H9 (cell line): ENCODE measurements at regions not wholly inside any gene's neighbourhood (a gene's known extent, or its start where the extent isn't known, plus 50 kb on each side); places are given as distances from the start of the nearest gene placed in this dataset.

Experiments used
- DNase-seq: peaks from one replicate; pipeline ENCODE4 v3.0.0-alpha.2; 2017
- H2AFZ ChIP-seq: one replicate; pipeline ENCODE4 v1.6.1; 2013; ENCODE audit warnings: mild to moderate bottlenecking, low read length, control low read depth, moderate library complexity
- H2AK5ac ChIP-seq: 2 replicates; pipeline ENCODE4 v1.6.1; 2013; ENCODE audit warnings: low read length, control low read depth, mixed read lengths; ENCODE audit not compliant: insufficient read length
- H2BK120ac ChIP-seq: one replicate; pipeline ENCODE4 v1.6.1; 2013; ENCODE audit warnings: low read depth, mild to moderate bottlenecking, low read length, control low read depth, inconsistent platforms; ENCODE audit not compliant: poor library complexity, severe bottlenecking
- H2BK12ac ChIP-seq: 2 replicates; pipeline ENCODE4 v1.6.1; 2013; ENCODE audit warnings: low read length, control low read depth, mixed read lengths, low read depth; ENCODE audit not compliant: insufficient read length
- H2BK15ac ChIP-seq: 2 replicates; pipeline ENCODE4 v1.6.1; 2013; ENCODE audit warnings: low read depth, low read length, control low read depth
- H2BK20ac ChIP-seq: one replicate; pipeline ENCODE4 v1.6.1; 2013; ENCODE audit warnings: low read depth, mild to moderate bottlenecking, low read length, control low read depth, inconsistent platforms; ENCODE audit not compliant: poor library complexity, severe bottlenecking
- H2BK5ac ChIP-seq: 2 replicates; pipeline ENCODE4 v1.6.1; 2013; ENCODE audit warnings: low read length, control low read depth, mixed read lengths; ENCODE audit not compliant: insufficient read length
- H3K14ac ChIP-seq: 2 replicates; pipeline ENCODE4 v1.6.1; 2013; ENCODE audit warnings: low read length, control low read depth; ENCODE audit not compliant: insufficient read depth
- H3K18ac ChIP-seq: 2 replicates; pipeline ENCODE4 v1.6.1; 2013; ENCODE audit warnings: low read depth, mild to moderate bottlenecking, mixed read lengths, low read length, control low read depth; ENCODE audit not compliant: insufficient read length
- H3K23ac ChIP-seq: 2 replicates; pipeline ENCODE4 v1.6.1; 2013; ENCODE audit warnings: low read length, control low read depth, mixed read lengths, low read depth; ENCODE audit not compliant: insufficient read length
- H3K23me2 ChIP-seq: 2 replicates; pipeline ENCODE4 v1.6.1; 2013; ENCODE audit warnings: low read depth, mild to moderate bottlenecking, mixed read lengths, low read length, control low read depth; ENCODE audit not compliant: insufficient read length, poor library complexity, severe bottlenecking
- H3K27ac ChIP-seq: 2 replicates; pipeline ENCODE4 v1.5.1; 2013; ENCODE audit warnings: low read length, control low read depth, mixed read lengths, low read depth; ENCODE audit not compliant: insufficient read length
- H3K27me3 ChIP-seq: 2 replicates; pipeline ENCODE4 v1.6.1; 2013; ENCODE audit warnings: low read length, control low read depth, inconsistent platforms; ENCODE audit not compliant: insufficient read depth
- H3K4ac ChIP-seq: 2 replicates; pipeline ENCODE4 v1.6.1; 2013; ENCODE audit warnings: low read depth, mild to moderate bottlenecking, control low read depth, inconsistent platforms, low read length, moderate library complexity
- H3K4me1 ChIP-seq: 2 replicates; pipeline ENCODE4 v1.6.1; 2013; ENCODE audit warnings: low read length, control low read depth, inconsistent platforms; ENCODE audit not compliant: insufficient read depth
- H3K4me2 ChIP-seq: 2 replicates; pipeline ENCODE4 v1.6.1; 2013; ENCODE audit warnings: low read length, control low read depth, mixed read lengths; ENCODE audit not compliant: insufficient read length, insufficient read depth
- H3K56ac ChIP-seq: 2 replicates; pipeline ENCODE4 v1.6.1; 2013; ENCODE audit warnings: low read depth, mild to moderate bottlenecking, mixed read lengths, low read length, control low read depth; ENCODE audit not compliant: insufficient read length
- H3K79me1 ChIP-seq: 2 replicates; pipeline ENCODE4 v1.6.1; 2013; ENCODE audit warnings: low read depth, mild to moderate bottlenecking, moderate library complexity, low read length, control low read depth, inconsistent platforms; ENCODE audit not compliant: insufficient read depth, poor library complexity, severe bottlenecking
- H3K79me2 ChIP-seq: 2 replicates; pipeline ENCODE4 v1.6.1; 2013; ENCODE audit warnings: low read length, control low read depth, inconsistent platforms; ENCODE audit not compliant: insufficient read depth
- H3K9ac ChIP-seq: 2 replicates; pipeline ENCODE4 v1.6.1; 2013; ENCODE audit warnings: low read length, control low read depth, mixed read lengths; ENCODE audit not compliant: insufficient read length; ENCODE audit errors: extremely low read depth
- H3K9me3 ChIP-seq: one replicate; pipeline ENCODE4 v1.6.1; 2013; ENCODE audit warnings: low read depth, low read length, inconsistent platforms; ENCODE audit not compliant: control insufficient read depth
- H3T11ph ChIP-seq: one replicate; pipeline ENCODE4 v1.6.1; 2013; ENCODE audit warnings: mild to moderate bottlenecking, low read length, control low read depth, inconsistent platforms
- H4K20me1 ChIP-seq: one replicate; pipeline ENCODE4 v1.6.1; 2013; ENCODE audit not compliant: control insufficient read depth, insufficient read length, insufficient read depth
- H4K5ac ChIP-seq: 2 replicates; pipeline ENCODE4 v1.6.1; 2013; ENCODE audit warnings: low read depth, mild to moderate bottlenecking, mixed read lengths, low read length, control low read depth; ENCODE audit not compliant: insufficient read length
- H4K8ac ChIP-seq: replicated peaks from 2 replicates; pipeline ENCODE4 v1.6.1; 2013; ENCODE audit warnings: low read length, control low read depth, mixed read lengths, low read depth; ENCODE audit not compliant: insufficient read length
- H4K91ac ChIP-seq: 2 replicates; pipeline ENCODE4 v1.6.1; 2013; ENCODE audit warnings: low read depth, mild to moderate bottlenecking, moderate library complexity, mixed read lengths, low read length, control low read depth; ENCODE audit not compliant: insufficient read length
- H3K27ac Mint-ChIP-seq, 3 experiments: 2 replicates in 2 of 3; 3 replicates in 1 of 3; pipeline ENCODE4 v1.8.0; 2020 to 2021; ENCODE audit warnings: mixed read lengths in 3 of 3, mild to moderate bottlenecking in 1 of 3, moderate library complexity in 1 of 3
- H3K27me3 Mint-ChIP-seq: 2 replicates; pipeline ENCODE4 v1.8.0; 2021; ENCODE audit warnings: low read depth, mild to moderate bottlenecking, moderate library complexity, mixed read lengths
- H3K36me3 Mint-ChIP-seq, 3 experiments: 2 replicates in 2 of 3; 3 replicates in 1 of 3; pipeline ENCODE4 v1.8.0; 2020 to 2021; ENCODE audit warnings: low read depth in 3 of 3, mixed read lengths in 3 of 3; ENCODE audit not compliant: insufficient read depth in 1 of 3
- H3K4me1 Mint-ChIP-seq, 2 experiments: 2 replicates each; pipeline ENCODE4 v1.8.0; 2020; ENCODE audit warnings: mixed read lengths in 2 of 2
- H3K4me3 Mint-ChIP-seq, 2 experiments: 2 replicates in 1 of 2; 3 replicates in 1 of 2; pipeline ENCODE4 v1.8.0; 2020 to 2021; ENCODE audit warnings: mild to moderate bottlenecking in 2 of 2, mixed read lengths in 2 of 2, moderate library complexity in 1 of 2
- H3K9me3 Mint-ChIP-seq, 2 experiments: 2 replicates in 1 of 2; 3 replicates in 1 of 2; pipeline ENCODE4 v1.8.0; 2020; ENCODE audit warnings: mild to moderate bottlenecking in 2 of 2, mixed read lengths in 2 of 2, moderate library complexity in 1 of 2
- CTCF ChIP-seq: fragments of 200-600 bp; sonication (generic); conservative IDR thresholded peaks from 3 replicates; pipeline ENCODE4 v1.8.0; 2021; ENCODE audit warnings: antibody characterized with exemption, mild to moderate bottlenecking
- WGBS: extraction: QIAGEN DNeasy Blood & Tissue Kit; methylation state at CpG from one replicate; pipeline ENCODE4 v1.1.7; 2013; ENCODE audit warnings: missing lambda C conversion rate, low lambda C conversion rate, mixed read lengths; ENCODE audit not compliant: insufficient read length; ENCODE audit errors: extremely low coverage; 5-methylcytosine and 5-hydroxymethylcytosine counted together

DNA sequence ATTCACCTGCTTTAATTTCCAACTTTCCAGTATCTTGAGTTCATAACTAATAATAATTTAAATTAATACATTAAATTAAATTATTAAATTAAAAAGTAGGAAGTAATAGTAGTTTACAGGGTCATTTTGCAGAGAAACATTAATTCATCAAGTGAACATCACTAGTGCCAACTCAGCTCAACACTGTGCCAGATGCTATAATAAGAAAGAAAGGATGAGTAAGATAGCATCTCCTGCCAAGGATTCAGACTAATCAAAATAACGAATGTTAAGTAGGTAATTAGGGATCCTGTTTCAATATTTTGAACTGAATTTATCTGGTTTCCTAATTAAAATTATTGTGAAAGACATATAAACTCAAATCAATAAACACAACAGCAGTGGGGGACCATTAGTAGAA lies 596.7 kb downstream of the SLC6A15 start:
- H3K23ac ChIP-seq = no peak overlapping the region
- DNase-seq = no peak
- H3K4me1 ChIP-seq = no peaks in the 10 kb centered on the region
- no peak overlapping the region for H3T11ph ChIP-seq
- no peak overlapping the region for H3K9ac ChIP-seq
- no peak overlapping the region for H3K4ac ChIP-seq
- no peak overlapping the region for H2BK20ac ChIP-seq
- no peak overlapping the region for H4K5ac ChIP-seq
- H3K18ac ChIP-seq = no peak overlapping the region
- H2BK120ac ChIP-seq = no peak overlapping the region
- no peaks in the 10 kb centered on the region for H3K23me2 ChIP-seq
- no peak for TF ChIP-seq CTCF
- no peak overlapping the region for H2BK15ac ChIP-seq
- H3K56ac ChIP-seq = no peak overlapping the region
- H4K8ac ChIP-seq = no peak overlapping the region
- H3K4me2 ChIP-seq = no peak overlapping the region
- Mint-ChIP-seq H3K4me3 (no peak overlapping the region), H3K4me1 (no peaks in the 10 kb centered on the region), H3K27ac (no peak overlapping the region), H3K27me3 (no peaks in the 10 kb centered on the region), H3K36me3 (peaks cover 0 to 1% (median 0%) of the 10 kb centered on the region in 3 experiments; a peak in 2 of 7 replicates), H3K9me3 (peaks cover 2 to 3% of the 10 kb centered on the region in 2 experiments; a peak in 3 of 5 replicates)
- no peak overlapping the region for H2BK12ac ChIP-seq
- no peak overlapping the region for H2AFZ ChIP-seq
- no peaks in the 10 kb centered on the region for H3K9me3 ChIP-seq
- H3K14ac ChIP-seq = no peak overlapping the region
- H3K27ac ChIP-seq = no peak overlapping the region
- H4K91ac ChIP-seq = no peak overlapping the region
- H2AK5ac ChIP-seq = no peak overlapping the region
- H4K20me1 ChIP-seq = no peaks in the 10 kb centered on the region
- no CpG with 5 or more reads among the region's 1 CpG for WGBS
- no peaks in the 10 kb centered on the region for H3K27me3 ChIP-seq
- no peaks in the 10 kb centered on the region for H3K79me1 ChIP-seq
- no peaks in the 10 kb centered on the region for H3K79me2 ChIP-seq
- H2BK5ac ChIP-seq = no peak overlapping the region
